GM12878 (cell line): ENCODE measurements at regions not wholly inside any gene's neighbourhood (a gene's known extent, or its start where the extent isn't known, plus 50 kb on each side); places are given as distances from the start of the nearest gene placed in this dataset.

Experiments used
- ATAC-seq: fragments of 200-7000 bp; cut with Tn5 transposase; 3 replicates; pipeline ENCODE4 v1.9.1; 2020; ENCODE audit warnings: mild to moderate bottlenecking, moderate library complexity
- BruUV-seq: library from RNA; stranded (reverse); fragments of 400-500 nt; replicated peaks from 2 replicates; lab custom pipeline; 2021; lab: Mats Ljungman, UMichigan
- CTCF ChIA-PET: fragments of 300-600 bp; sonication (Branson Sonifier 250); formaldehyde crosslinking; extraction: SDS; loops from one replicate; lab custom pipeline; 2021; ENCODE audit warnings: inconsistent platforms; lab: Yijun Ruan, JAX
- POLR2A ChIA-PET: fragments of 350-600 bp; formaldehyde crosslinking; extraction: SDS; loops from one replicate; lab custom pipeline; 2021; ENCODE audit warnings: inconsistent platforms; lab: Charles Lee
- RAD21 ChIA-PET: fragments of 300-600 bp; sonication (Branson Sonifier 250); formaldehyde crosslinking; loops from one replicate; lab custom pipeline; 2023; ENCODE audit warnings: antibody characterized with exemption; ENCODE audit not compliant: unreplicated experiment; lab: Charles Lee
- SMC1A ChIA-PET: fragments of 300-600 bp; sonication (Branson Sonifier 250); formaldehyde crosslinking; loops from one replicate; lab custom pipeline; 2023; ENCODE audit not compliant: unreplicated experiment, uncharacterized antibody; lab: Charles Lee
- DNase-seq: peaks from one replicate; pipeline ENCODE4 v3.0.0-alpha.2; 2011; ENCODE audit warnings: low read depth, low spot score
- FAIRE-seq: peaks from 3 replicates; lab custom pipeline; 2011; peaks lifted over from hg19 to GRCh38; lab: Jason Lieb, UNC
- H2AFZ ChIP-seq: 2 replicates; pipeline ENCODE4 v1.6.0; 2011; ENCODE audit warnings: low read depth, low read length, control low read depth; ENCODE audit not compliant: control insufficient read depth
- H3K27ac ChIP-seq: 2 replicates; pipeline ENCODE4 v1.5.1; 2011; ENCODE audit warnings: control low read depth; ENCODE audit not compliant: control insufficient read depth, insufficient read depth
- H3K27me3 ChIP-seq, 2 experiments: replicated peaks in 1 of 2; 2 replicates each; pipeline versions ENCODE4 v1.6.0 to v1.6.1; 2011; ENCODE audit warnings: low read length in 1 of 2; ENCODE audit not compliant: control insufficient read depth in 2 of 2, insufficient read depth in 2 of 2
- H3K36me3 ChIP-seq, 2 experiments: 2 replicates each; pipeline ENCODE4 v1.5.1; 2011; ENCODE audit warnings: low read length in 1 of 2; ENCODE audit not compliant: control insufficient read depth in 2 of 2, insufficient read depth in 2 of 2
- H3K4me1 ChIP-seq: 2 replicates; pipeline ENCODE4 v1.6.1; 2011; ENCODE audit warnings: mild to moderate bottlenecking, low read length, moderate library complexity, mixed read lengths; ENCODE audit not compliant: control insufficient read depth, insufficient read depth
- H3K4me2 ChIP-seq: 2 replicates; pipeline ENCODE4 v1.6.0; 2011; ENCODE audit warnings: control low read depth; ENCODE audit not compliant: control insufficient read depth, insufficient read depth
- H3K4me3 ChIP-seq: fragments of 200-600 bp; sonication (generic); 2 replicates; pipeline ENCODE4 v1.5.1; 2016
- H3K79me2 ChIP-seq: 2 replicates; pipeline ENCODE4 v1.6.0; 2011; ENCODE audit warnings: low read length; ENCODE audit not compliant: control insufficient read depth, insufficient read depth
- H3K9ac ChIP-seq: 2 replicates; pipeline ENCODE4 v1.8.0; 2011; ENCODE audit warnings: low read length, control low read depth, mixed read lengths; ENCODE audit not compliant: control insufficient read depth, insufficient read depth
- H3K9me3 ChIP-seq: replicated peaks from 3 replicates; pipeline ENCODE4 v1.5.1; 2011; ENCODE audit warnings: mild to moderate bottlenecking, low read length; ENCODE audit not compliant: control insufficient read depth, insufficient read depth
- H4K20me1 ChIP-seq: 2 replicates; pipeline ENCODE4 v1.6.0; 2011; ENCODE audit not compliant: control insufficient read depth, insufficient read depth
- CEBPB ChIP-seq, 2 experiments: fragments of 150-350 bp in 1 of 2; IDR thresholded peaks; 2 replicates each; pipeline ENCODE4 v1.6.1; 2012 to 2014; ENCODE audit warnings: low read depth in 2 of 2, low read length in 2 of 2, borderline replicate concordance in 1 of 2, inconsistent platforms in 1 of 2
- CUX1 ChIP-seq: IDR thresholded peaks from 2 replicates; pipeline ENCODE4 v1.6.1; 2012; ENCODE audit warnings: improper control_type of control experiment, low read depth, low read length; ENCODE audit not compliant: insufficient replicate concordance
- GATAD2B ChIP-seq: fragments of 450-650 bp; conservative IDR thresholded peaks from 2 replicates; pipeline ENCODE4 v1.6.1; 2017; ENCODE audit warnings: low read depth, mild to moderate bottlenecking, moderate library complexity
- IRF4 ChIP-seq: IDR thresholded peaks from 2 replicates; pipeline ENCODE4 v1.6.1; 2011; ENCODE audit warnings: low read depth, low read length
- KAT2A ChIP-seq: conservative IDR thresholded peaks from 2 replicates; pipeline ENCODE4 v1.6.1; 2011; ENCODE audit warnings: low read depth, low read length; ENCODE audit not compliant: control insufficient read depth
- MYC ChIP-seq: IDR thresholded peaks from 2 replicates; pipeline ENCODE4 v1.6.1; 2011; ENCODE audit warnings: mild to moderate bottlenecking, low read length, moderate library complexity, inconsistent platforms; ENCODE audit not compliant: insufficient read depth, insufficient replicate concordance, insufficient read length, severe bottlenecking
- NFXL1 ChIP-seq: fragments of 450-650 bp; IDR thresholded peaks from 2 replicates; pipeline ENCODE4 v1.6.1; 2017; ENCODE audit warnings: antibody characterized with exemption, mild to moderate bottlenecking, borderline replicate concordance
- NRF1 ChIP-seq: conservative IDR thresholded peaks from 2 replicates; pipeline ENCODE4 v1.6.1; 2011; ENCODE audit warnings: mild to moderate bottlenecking, low read depth, low read length, improper control_type of control experiment
- SIN3A ChIP-seq: IDR thresholded peaks from 2 replicates; pipeline ENCODE4 v1.6.1; 2012; ENCODE audit warnings: low read depth, low read length, improper control_type of control experiment
- STAT3 ChIP-seq: IDR thresholded peaks from 2 replicates; pipeline ENCODE4 v1.6.1; 2011; ENCODE audit warnings: low read depth, low read length, improper control_type of control experiment
- TCF12 ChIP-seq: IDR thresholded peaks from 2 replicates; pipeline ENCODE4 v1.6.1; 2011; ENCODE audit warnings: low read depth, mild to moderate bottlenecking, low read length
- ZBTB11 ChIP-seq: fragments of 450-650 bp; formaldehyde crosslinking; IDR thresholded peaks from 2 replicates; pipeline ENCODE4 v1.5.0; 2022; ENCODE audit warnings: mild to moderate bottlenecking, missing genetic modification characterization
- ZNF207 ChIP-seq: fragments of 450-650 bp; IDR thresholded peaks from 2 replicates; pipeline ENCODE4 v1.6.1; 2014; ENCODE audit warnings: antibody characterized with exemption, mild to moderate bottlenecking, borderline replicate concordance
- WGBS: methylation state at CpG from one replicate; pipeline ENCODE4 v1.1.6; 2016; ENCODE audit warnings: low lambda C conversion rate; ENCODE audit not compliant: insufficient replicate concordance, insufficient coverage; ENCODE audit errors: missing lambda C conversion rate; 5-methylcytosine and 5-hydroxymethylcytosine counted together
- in situ Hi-C: fragments of 300-500 bp; cut with MboI; formaldehyde crosslinking; loops from 9 replicates; pipeline ENCODE4 v1.14.3; 2018; ENCODE audit warnings: mixed read lengths
- intact Hi-C: fragments of 100-400 bp; cut with micrococcal nuclease; formaldehyde crosslinking; loops from one replicate; pipeline ENCODE4 v1.14.2; 2022; ENCODE audit not compliant: unreplicated experiment
- TF ChIP-seq, protein P1 (sequence below): IDR thresholded peaks from 2 replicates; pipeline ENCODE4 v1.6.1; 2011; ENCODE audit warnings: mild to moderate bottlenecking, low read depth, low read length, moderate library complexity; ENCODE audit not compliant: insufficient replicate concordance
- TF ChIP-seq, protein P2 (sequence below): IDR thresholded peaks from 2 replicates; pipeline ENCODE4 v1.6.1; 2012; ENCODE audit warnings: low read depth, low read length, improper control_type of control experiment

DNA sequence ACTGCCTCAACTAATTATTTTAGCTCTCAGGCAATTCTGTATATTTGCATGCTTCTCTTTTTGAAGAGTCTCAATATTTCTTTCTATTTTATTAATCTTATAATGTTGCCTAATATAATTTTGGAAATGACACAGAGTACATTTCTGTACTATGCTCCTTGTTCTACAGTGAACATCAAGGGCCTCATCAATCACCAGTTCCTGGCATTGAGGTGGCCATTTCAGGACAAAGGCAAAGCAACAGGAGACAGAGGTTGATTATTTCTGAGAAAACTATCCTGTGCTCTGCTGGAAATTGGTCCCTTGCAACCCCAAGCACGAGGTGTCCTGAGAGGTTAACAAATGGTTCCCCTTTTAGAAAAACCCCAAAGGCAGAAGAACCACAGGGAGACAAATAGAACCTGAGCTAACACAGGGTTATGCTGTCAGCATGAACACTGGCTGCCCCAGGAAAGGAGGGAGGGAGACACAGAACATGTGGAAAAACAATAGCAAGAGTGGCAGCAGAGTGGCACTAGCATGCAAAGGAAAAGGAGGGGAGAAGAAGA lies 63.9 kb upstream of the VAV3 start:
- DNase-seq (no peak), FAIRE-seq (no peak), ATAC-seq (no peak)
- SMC1A ChIA-PET = no interaction called here
- H3K9me3 ChIP-seq = no peaks in the 10 kb centered on the region
- no peaks in the 10 kb centered on the region for H3K79me2 ChIP-seq
- H3K4me3 ChIP-seq = no peak overlapping the region
- intact Hi-C loops (no loop called here), in situ Hi-C loops (no loop called here)
- RAD21 ChIA-PET = no interaction called here
- no peaks in the 10 kb centered on the region for H4K20me1 ChIP-seq
- no peak overlapping the region for H3K27ac ChIP-seq
- POLR2A ChIA-PET = no interaction called here
- H3K36me3 ChIP-seq = no peaks in the 10 kb centered on the region
- H3K4me1 ChIP-seq = no peaks in the 10 kb centered on the region
- no peaks in the 10 kb centered on the region; a peak in 1 of 4 replicates for H3K27me3 ChIP-seq
- CTCF ChIA-PET = no interaction called here
- no peak overlapping the region for H2AFZ ChIP-seq
- 0% methylated on average over 1 of the region's 1 CpG for WGBS
- no peak overlapping the region for H3K9ac ChIP-seq
- BruUV-seq = no TSS peak
- no peak overlapping the region for H3K4me2 ChIP-seq
- TF ChIP-seq CUX1 (no peak), TCF12 (no peak), STAT3 (no peak), KAT2A (no peak), GATAD2B (no peak), IRF4 (no peak), ZBTB11 (CRISPR knock-in tag) (no peak), SIN3A (no peak), CEBPB (IDR thresholded peaks at IDR 0.05; ENCODE audit: borderline replicate concordance in 1 of 2, low read depth in 2 of 2, low read length in 2 of 2) (no peak), MYC (no peak), NRF1 (no peak), ZNF207 (no peak), NFXL1 (no peak)
- TF ChIP-seq, protein P1, sequence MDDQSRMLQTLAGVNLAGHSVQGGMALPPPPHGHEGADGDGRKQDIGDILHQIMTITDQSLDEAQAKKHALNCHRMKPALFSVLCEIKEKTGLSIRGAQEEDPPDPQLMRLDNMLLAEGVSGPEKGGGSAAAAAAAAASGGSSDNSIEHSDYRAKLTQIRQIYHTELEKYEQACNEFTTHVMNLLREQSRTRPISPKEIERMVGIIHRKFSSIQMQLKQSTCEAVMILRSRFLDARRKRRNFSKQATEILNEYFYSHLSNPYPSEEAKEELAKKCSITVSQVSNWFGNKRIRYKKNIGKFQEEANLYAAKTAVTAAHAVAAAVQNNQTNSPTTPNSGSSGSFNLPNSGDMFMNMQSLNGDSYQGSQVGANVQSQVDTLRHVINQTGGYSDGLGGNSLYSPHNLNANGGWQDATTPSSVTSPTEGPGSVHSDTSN = no peak
- TF ChIP-seq, protein P2, sequence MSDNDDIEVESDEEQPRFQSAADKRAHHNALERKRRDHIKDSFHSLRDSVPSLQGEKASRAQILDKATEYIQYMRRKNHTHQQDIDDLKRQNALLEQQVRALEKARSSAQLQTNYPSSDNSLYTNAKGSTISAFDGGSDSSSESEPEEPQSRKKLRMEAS = no peak
